Heart right ventricle (tissue), 16 donors: ENCODE measurements at regions not wholly inside any gene's neighbourhood (a gene's known extent, or its start where the extent isn't known, plus 50 kb on each side); places are given as distances from the start of the nearest gene placed in this dataset.
A peak's percentile ranks its signal among the peaks of the same experiment; 100 is the strongest.

Experiments
- ATAC-seq, 8 donors: fragments of 200-7000 bp; cut with Tn5 transposase; one replicate each; pipeline ENCODE4 v1.9.1; 2020; ENCODE audit warnings: mild to moderate bottlenecking in 8 of 8, moderate library complexity in 8 of 8, moderate number of reproducible peaks in 1 of 8
- DNase-seq, 2 donors: peaks; one replicate each; pipeline ENCODE4 v3.0.0-alpha.2; 2020
- H3K27ac ChIP-seq, 10 donors: fragments of 200-600 bp; sonication (generic) in 2 of 10; one replicate each; pipeline versions ENCODE4 v1.5.0 to v1.8.0; 2020 to 2022; ENCODE audit warnings: mild to moderate bottlenecking in 3 of 10
- H3K27me3 ChIP-seq, 7 donors: fragments of 200-600 bp; one replicate each; pipeline ENCODE4 v1.8.0; 2021 to 2022; ENCODE audit warnings: mild to moderate bottlenecking in 2 of 7
- H3K36me3 ChIP-seq, 9 donors: fragments of 200-600 bp; sonication (generic) in 1 of 9; one replicate each; pipeline versions ENCODE4 v1.5.0 to v1.8.0; 2020 to 2022; ENCODE audit warnings: mild to moderate bottlenecking in 2 of 9
- H3K4me1 ChIP-seq, 9 donors: fragments of 200-600 bp; sonication (generic) in 1 of 9; one replicate each; pipeline versions ENCODE4 v1.5.0 to v1.8.0; 2020 to 2022; ENCODE audit warnings: mild to moderate bottlenecking in 4 of 9
- H3K4me3 ChIP-seq, 10 donors: fragments of 200-600 bp; sonication (generic) in 2 of 10; one replicate each; pipeline versions ENCODE4 v1.5.0 to v1.8.0; 2020 to 2022; ENCODE audit warnings: mild to moderate bottlenecking in 7 of 10, moderate library complexity in 2 of 10
- H3K9me3 ChIP-seq, 11 donors: fragments of 200-600 bp in 10 of 11; sonication (generic) in 2 of 11; one replicate each; pipeline versions ENCODE4 v1.5.0 to v1.8.0; 2013 to 2022; ENCODE audit warnings: mild to moderate bottlenecking in 2 of 11, control low read depth in 1 of 11, moderate library complexity in 1 of 11
- WGBS, 2 donors: extraction: QIAGEN DNeasy Blood & Tissue Kit; methylation state at CpG; one replicate each; pipeline ENCODE4 v1.1.7; 2013; ENCODE audit warnings: inconsistent platforms in 1 of 2; 5-methylcytosine and 5-hydroxymethylcytosine counted together
- intact Hi-C, 10 donors: fragments of 100-400 bp; cut with DNase I; formaldehyde crosslinking; loops; one replicate each; pipeline versions ENCODE4 v1.11.1 to v1.14.2; 2022
- TF ChIP-seq, protein P1 (sequence below), 9 donors: fragments of 200-600 bp; sonication (generic) in 2 of 9; IDR thresholded peaks; one replicate each; pipeline versions ENCODE4 v1.5.0 to v1.8.0; 2021 to 2022; ENCODE audit warnings: antibody characterized with exemption in 9 of 9, mild to moderate bottlenecking in 5 of 9, moderate library complexity in 1 of 9
- donor health status: Arrhythmogenic right ventricular cardiomyopathy.
- donor health status: ischemic (EF 13 %, LVEDD 7.1; RV severe dilation, severe dysfunction).
- donor health status: healthy with polysubstance abuse.
- donor health status: DM: no; HTN: yes; CAD: no.
- donor health status: DM: no; HTN: no; CAD: no.
- donor health status: ischemic (EF 25% LVEDD 6.9; RV normal size, moderate dysfunction).
- donor health status: ischemic (EF 25% LVEDD 5.7; RV mildly dilated, moderate dysfunction).
- donor health status: healthy.
- donor health status: DM: yes; HTN: yes; CAD: no.
- donor health status: Ischemic cardiomyopathy.
- donor health status: ischemic (EF 35%, LVEDD 5.7; RV mildly dilated, moderate dysfunction).
- donor health status: nonischemic (EF 11% LVEDD 7.7; RV severe dilation, severe dysfunction).
- donor health status: DM: yes; HTN: yes; CAD: no.
- donor health status: PGD.
- donor health status: ischemic (EF 29% LVEDD 5.4; RV normal size, mild dysfunction).
- donor health status: nonischemic (EF 23%, LVEDD 6.1; RV moderate dilation, normal function).

GRCh38 chr5:24067208-24067607, 559.8 kb downstream of the PRDM9 start:
- 89 to 96% methylated on average over 2 of the region's 2 CpGs for WGBS, 2 donors
- TF ChIP-seq, protein P1, sequence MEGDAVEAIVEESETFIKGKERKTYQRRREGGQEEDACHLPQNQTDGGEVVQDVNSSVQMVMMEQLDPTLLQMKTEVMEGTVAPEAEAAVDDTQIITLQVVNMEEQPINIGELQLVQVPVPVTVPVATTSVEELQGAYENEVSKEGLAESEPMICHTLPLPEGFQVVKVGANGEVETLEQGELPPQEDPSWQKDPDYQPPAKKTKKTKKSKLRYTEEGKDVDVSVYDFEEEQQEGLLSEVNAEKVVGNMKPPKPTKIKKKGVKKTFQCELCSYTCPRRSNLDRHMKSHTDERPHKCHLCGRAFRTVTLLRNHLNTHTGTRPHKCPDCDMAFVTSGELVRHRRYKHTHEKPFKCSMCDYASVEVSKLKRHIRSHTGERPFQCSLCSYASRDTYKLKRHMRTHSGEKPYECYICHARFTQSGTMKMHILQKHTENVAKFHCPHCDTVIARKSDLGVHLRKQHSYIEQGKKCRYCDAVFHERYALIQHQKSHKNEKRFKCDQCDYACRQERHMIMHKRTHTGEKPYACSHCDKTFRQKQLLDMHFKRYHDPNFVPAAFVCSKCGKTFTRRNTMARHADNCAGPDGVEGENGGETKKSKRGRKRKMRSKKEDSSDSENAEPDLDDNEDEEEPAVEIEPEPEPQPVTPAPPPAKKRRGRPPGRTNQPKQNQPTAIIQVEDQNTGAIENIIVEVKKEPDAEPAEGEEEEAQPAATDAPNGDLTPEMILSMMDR (IDR thresholded peaks at IDR 0.05): no peak
- intact Hi-C loops: no loop called here
- no peak overlapping the region for H3K27ac ChIP-seq
- no peaks in the 10 kb centered on the region for H3K4me1 ChIP-seq
- H3K9me3 ChIP-seq: peaks cover 0 to 6% (median 0%) of the 10 kb centered on the region in 11 donors
- ATAC-seq (no peak), DNase-seq (no peak)
- no peak overlapping the region for H3K4me3 ChIP-seq
- H3K36me3 ChIP-seq: no peaks in the 10 kb centered on the region
- no peaks in the 10 kb centered on the region for H3K27me3 ChIP-seq

GRCh38 chr5:24068524-24068923, 561.1 kb downstream of the PRDM9 start:
- ATAC-seq (no peak), DNase-seq (no peak)
- WGBS, 2 donors: 88 to 91% methylated on average over 3 of the region's 3 CpGs
- TF ChIP-seq, protein P1 (IDR thresholded peaks at IDR 0.05): no peak
- no peak overlapping the region for H3K4me3 ChIP-seq
- H3K27ac ChIP-seq: no peak overlapping the region
- H3K36me3 ChIP-seq: no peaks in the 10 kb centered on the region
- peaks cover 0 to 6% (median 0%) of the 10 kb centered on the region in 11 donors for H3K9me3 ChIP-seq
- intact Hi-C loops: no loop called here
- H3K4me1 ChIP-seq: no peaks in the 10 kb centered on the region
- no peaks in the 10 kb centered on the region for H3K27me3 ChIP-seq

- TF ChIP-seq, protein P1 (IDR thresholded peaks at IDR 0.05): no peak
- H3K9me3 ChIP-seq: peaks cover 0 to 6% (median 0%) of the 10 kb centered on the region in 11 donors
- no peaks in the 10 kb centered on the region for H3K27me3 ChIP-seq
- no peak overlapping the region for H3K4me3 ChIP-seq
- intact Hi-C loops: no loop called here
- H3K4me1 ChIP-seq: no peaks in the 10 kb centered on the region
- H3K36me3 ChIP-seq: no peaks in the 10 kb centered on the region
- WGBS, 2 donors: 47 to 67% methylated on average over 4 of the region's 4 CpGs
- ATAC-seq (peak in 3 of 8 donors; percentile 17 to 29 (median 27)), DNase-seq (no peak)
- no peak overlapping the region for H3K27ac ChIP-seq
These were observed 565.7 kb downstream of the PRDM9 start for GRCh38 chr5:24073107-24073506.

- no peak for DNase-seq
- H3K27me3 ChIP-seq: no peaks in the 10 kb centered on the region
- WGBS, 2 donors: 36 to 44% methylated on average over 2 of the region's 2 CpGs
- H3K27ac ChIP-seq: no peak overlapping the region
- no peaks in the 10 kb centered on the region for H3K4me1 ChIP-seq
- no peak for ATAC-seq
- TF ChIP-seq, protein P1 (IDR thresholded peaks at IDR 0.05): no peak
- no peaks in the 10 kb centered on the region for H3K36me3 ChIP-seq
- no peaks in the 10 kb centered on the region for H3K9me3 ChIP-seq
- intact Hi-C loops: no loop called here
- H3K4me3 ChIP-seq: no peak overlapping the region
These were observed 564.7 kb downstream of the CDH10 start for GRCh38 chr5:24080046-24080445.
